ACC112 (cell line): ENCODE measurements at regions not wholly inside any gene's neighbourhood (a gene's known extent, or its start where the extent isn't known, plus 50 kb on each side); places are given as distances from the start of the nearest gene placed in this dataset.
"Not testable (repeated sequence)": the region's sequence is repeated elsewhere in the genome, so short reads cannot be mapped to it uniquely, and the experiment has no call there.

Experiments
- H2AFZ ChIP-seq: fragments of 200-600 bp; sonication (generic); one replicate; pipeline ENCODE4 v1.6.0; 2017; ENCODE audit warnings: antibody characterized with exemption, low read length; ENCODE audit not compliant: unreplicated experiment
- H3K27ac ChIP-seq: fragments of 200-600 bp; sonication (generic); 2 replicates; pipeline ENCODE4 v1.5.1; 2014; ENCODE audit warnings: low read depth, mild to moderate bottlenecking, antibody characterized with exemption, low read length, moderate library complexity
- H3K27me3 ChIP-seq: fragments of 200-600 bp; sonication (generic); 2 replicates; pipeline ENCODE4 v1.6.1; 2014; ENCODE audit warnings: mild to moderate bottlenecking, antibody characterized with exemption, low read length, moderate library complexity, mixed read lengths; ENCODE audit not compliant: insufficient read depth
- H3K36me3 ChIP-seq: fragments of 200-600 bp; sonication (generic); 2 replicates; pipeline ENCODE4 v1.6.1; 2016; ENCODE audit warnings: mild to moderate bottlenecking, antibody characterized with exemption, low read length, moderate library complexity, mixed read lengths; ENCODE audit not compliant: insufficient read depth
- H3K4me1 ChIP-seq: fragments of 200-600 bp; sonication (generic); one replicate; pipeline ENCODE4 v1.6.1; 2016; ENCODE audit warnings: low read length, mixed read lengths; ENCODE audit not compliant: insufficient read depth, unreplicated experiment, control insufficient read depth
- H3K4me3 ChIP-seq: fragments of 200-600 bp; sonication (generic); 2 replicates; pipeline ENCODE4 v1.5.1; 2014; ENCODE audit warnings: mild to moderate bottlenecking, low read depth, low read length
- H3K79me2 ChIP-seq: fragments of 200-600 bp; sonication (generic); one replicate; pipeline ENCODE4 v1.6.0; 2016; ENCODE audit warnings: low read length; ENCODE audit not compliant: control insufficient read depth, unreplicated experiment, insufficient read depth

- Histone ChIP-seq H3K27me3 (no peaks in the 10 kb centered on the region), H3K36me3 (no peaks in the 10 kb centered on the region), H3K4me1 (no peaks in the 10 kb centered on the region), H3K27ac (no peak overlapping the region), H3K79me2 (no peaks in the 10 kb centered on the region), H3K4me3 (no peak overlapping the region), H2AFZ (no peak overlapping the region)
Observed at GRCh38 chr16:60651346-60651745, 1384.9 kb downstream of the CDH8 start.

GRCh38 chr16:60648290-60648689 is 1387.9 kb downstream of the CDH8 start:
- Histone ChIP-seq H2AFZ (no peak overlapping the region), H3K27ac (no peak overlapping the region), H3K27me3 (no peaks in the 10 kb centered on the region), H3K79me2 (no peaks in the 10 kb centered on the region), H3K36me3 (no peaks in the 10 kb centered on the region), H3K4me3 (no peak overlapping the region), H3K4me1 (no peaks in the 10 kb centered on the region)

GRCh38 chr16:60647388-60647787 is 1388.8 kb downstream of the CDH8 start:
- not testable (repeated sequence) for H3K4me3 ChIP-seq, H3K27ac ChIP-seq, H3K27me3 ChIP-seq, H3K79me2 ChIP-seq, H2AFZ ChIP-seq, H3K36me3 ChIP-seq, H3K4me1 ChIP-seq

- no peak overlapping the region for H3K4me3 ChIP-seq
Observed at GRCh38 chr16:60646631-60647030, 1389.6 kb downstream of the CDH8 start.

GRCh38 chr16:60645541-60645940 is 1390.7 kb downstream of the CDH8 start:
- Histone ChIP-seq H3K27ac (no peak overlapping the region), H3K4me3 (no peak overlapping the region), H3K27me3 (no peaks in the 10 kb centered on the region), H3K4me1 (no peaks in the 10 kb centered on the region), H3K79me2 (no peaks in the 10 kb centered on the region), H2AFZ (no peak overlapping the region), H3K36me3 (no peaks in the 10 kb centered on the region)

More at GRCh38 chr16:60646631-60647030, 1389.6 kb downstream of the CDH8 start:
- Histone ChIP-seq H3K27me3 (no peaks in the 10 kb centered on the region), H2AFZ (no peak overlapping the region), H3K36me3 (no peaks in the 10 kb centered on the region), H3K79me2 (no peaks in the 10 kb centered on the region), H3K4me1 (no peaks in the 10 kb centered on the region), H3K27ac (no peak overlapping the region)

GRCh38 chr16:60642956-60643355 is 1393.3 kb downstream of the CDH8 start:
- H3K27me3 ChIP-seq = no peaks in the 10 kb centered on the region
- no peak overlapping the region for H3K4me3 ChIP-seq

GRCh38 chr16:60641067-60641665 is 1395.1 kb downstream of the CDH8 start:
- Histone ChIP-seq H3K4me3 (no peak overlapping the region), H3K79me2 (no peaks in the 10 kb centered on the region), H3K27ac (no peak overlapping the region), H3K36me3 (no peaks in the 10 kb centered on the region), H3K27me3 (no peaks in the 10 kb centered on the region), H3K4me1 (no peaks in the 10 kb centered on the region), H2AFZ (no peak overlapping the region)

More at GRCh38 chr16:60642956-60643355, 1393.3 kb downstream of the CDH8 start:
- no peaks in the 10 kb centered on the region for H3K36me3 ChIP-seq
- H2AFZ ChIP-seq = no peak overlapping the region
- no peak overlapping the region for H3K27ac ChIP-seq
- H3K79me2 ChIP-seq = no peaks in the 10 kb centered on the region
- H3K4me1 ChIP-seq = no peaks in the 10 kb centered on the region

GRCh38 chr16:60640038-60640437 is 1396.2 kb downstream of the CDH8 start:
- H3K27ac ChIP-seq = no peak overlapping the region
- no peaks in the 10 kb centered on the region for H3K4me1 ChIP-seq
- H3K27me3 ChIP-seq = no peaks in the 10 kb centered on the region
- no peak overlapping the region for H3K4me3 ChIP-seq
- H3K36me3 ChIP-seq = no peaks in the 10 kb centered on the region
- H3K79me2 ChIP-seq = no peaks in the 10 kb centered on the region
- no peak overlapping the region for H2AFZ ChIP-seq

GRCh38 chr16:60636636-60637035 is 1399.6 kb downstream of the CDH8 start:
- not testable (repeated sequence) for H3K4me1 ChIP-seq, H3K27me3 ChIP-seq, H3K27ac ChIP-seq, H3K79me2 ChIP-seq, H2AFZ ChIP-seq, H3K4me3 ChIP-seq, H3K36me3 ChIP-seq

- no peaks in the 10 kb centered on the region for H3K27me3 ChIP-seq
- no peaks in the 10 kb centered on the region for H3K79me2 ChIP-seq
- no peak overlapping the region for H3K27ac ChIP-seq
Observed at GRCh38 chr16:60636117-60636516, 1400.1 kb downstream of the CDH8 start.

GRCh38 chr16:60635548-60635947 is 1400.7 kb downstream of the CDH8 start:
- H3K79me2 ChIP-seq = no peaks in the 10 kb centered on the region
- no peak overlapping the region for H2AFZ ChIP-seq
- H3K27me3 ChIP-seq = no peaks in the 10 kb centered on the region
- H3K4me3 ChIP-seq = no peak overlapping the region
- H3K27ac ChIP-seq = no peak overlapping the region
- H3K36me3 ChIP-seq = no peaks in the 10 kb centered on the region
- no peaks in the 10 kb centered on the region for H3K4me1 ChIP-seq

More at GRCh38 chr16:60636117-60636516, 1400.1 kb downstream of the CDH8 start:
- Histone ChIP-seq H3K36me3 (no peaks in the 10 kb centered on the region), H3K4me3 (no peak overlapping the region), H3K4me1 (no peaks in the 10 kb centered on the region), H2AFZ (no peak overlapping the region)
